DMS153 treated with DMSO at 0.1 percent for 48 hours (cell line): ENCODE measurements at regions not wholly inside any gene's neighbourhood (a gene's known extent, or its start where the extent isn't known, plus 50 kb on each side); places are given as distances from the start of the nearest gene placed in this dataset.
"Not testable (repeated sequence)": the region's sequence is repeated elsewhere in the genome, so short reads cannot be mapped to it uniquely, and the experiment has no call there.

ENCODE experiments used
- DNase-seq: peaks from one replicate; lab custom pipeline; 2025; ENCODE audit not compliant: unreplicated experiment; lab: John Stamatoyannopoulos, UW

DNA sequence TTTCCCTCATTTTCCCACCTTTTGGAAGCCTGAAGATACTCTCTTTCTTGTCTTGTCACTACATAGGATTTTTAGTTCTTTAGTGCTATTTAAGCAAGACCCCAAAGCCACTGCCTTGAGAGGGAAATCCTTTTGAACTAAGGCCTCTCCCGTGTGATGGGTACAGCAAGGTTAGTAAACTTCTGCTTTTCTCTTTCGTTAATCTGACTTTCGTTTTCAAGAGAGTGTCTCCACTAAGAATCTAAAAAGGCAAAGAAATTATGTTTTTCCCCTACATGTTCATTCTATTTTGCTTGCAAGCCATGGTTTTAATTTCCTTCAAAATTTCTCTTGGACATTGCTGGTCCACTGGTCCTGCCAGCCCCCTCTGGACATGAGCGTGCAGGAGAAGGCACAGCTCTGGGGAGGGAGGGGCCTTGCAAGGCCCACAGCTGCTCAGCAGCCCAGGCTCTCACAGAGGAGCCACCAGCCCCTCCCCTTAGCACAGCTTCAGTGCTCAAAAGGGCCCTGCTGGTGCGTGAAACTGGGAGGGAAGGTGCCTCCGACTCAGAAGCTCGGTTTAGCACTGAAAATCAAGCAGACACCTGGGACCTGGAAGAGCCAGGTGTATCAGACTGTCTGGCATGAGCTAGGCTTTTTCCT, 210.9 kb upstream of the GALNT2 start:
- DNase-seq: no peak

DNA sequence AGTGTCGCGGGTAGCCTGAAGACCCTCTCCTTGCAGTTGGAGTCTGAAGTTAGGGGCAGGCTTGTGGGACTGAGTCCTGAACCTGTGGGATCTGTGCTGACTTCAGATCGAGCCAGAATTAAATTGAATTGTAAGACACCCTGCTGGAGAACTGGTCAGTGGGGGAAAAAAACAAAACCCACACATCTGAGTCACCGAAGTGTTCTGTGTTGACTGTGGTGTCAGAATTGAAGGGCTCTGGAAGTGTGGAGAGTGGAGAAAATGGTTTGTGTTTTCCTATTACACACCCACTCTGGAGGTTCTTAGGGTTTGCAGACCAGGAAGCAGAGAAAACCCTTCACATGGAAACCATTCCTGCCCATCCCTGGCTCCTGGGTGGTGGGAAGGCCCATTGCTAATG, 209.5 kb upstream of the GALNT2 start:
- no peak for DNase-seq

DNA sequence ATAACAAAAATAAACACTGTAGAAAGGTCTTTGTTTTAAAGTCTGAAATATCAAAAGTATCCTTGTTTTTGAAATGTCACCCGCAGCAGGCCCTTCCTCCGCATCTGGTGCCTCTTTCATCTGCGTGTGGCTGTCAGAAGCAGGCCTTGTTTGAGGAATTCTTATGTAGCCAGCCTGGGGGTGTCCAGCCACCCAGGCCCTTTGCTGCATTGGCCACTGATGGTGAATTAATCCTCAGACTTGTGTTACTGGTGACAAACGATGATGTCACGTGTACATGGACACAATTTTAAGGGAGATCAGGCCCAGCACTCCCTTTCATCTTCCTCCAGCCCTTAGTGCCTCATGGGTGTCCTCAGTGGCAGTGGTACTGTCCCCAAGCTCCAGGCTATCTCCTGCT, 208.0 kb upstream of the GALNT2 start:
- no peak for DNase-seq

DNA sequence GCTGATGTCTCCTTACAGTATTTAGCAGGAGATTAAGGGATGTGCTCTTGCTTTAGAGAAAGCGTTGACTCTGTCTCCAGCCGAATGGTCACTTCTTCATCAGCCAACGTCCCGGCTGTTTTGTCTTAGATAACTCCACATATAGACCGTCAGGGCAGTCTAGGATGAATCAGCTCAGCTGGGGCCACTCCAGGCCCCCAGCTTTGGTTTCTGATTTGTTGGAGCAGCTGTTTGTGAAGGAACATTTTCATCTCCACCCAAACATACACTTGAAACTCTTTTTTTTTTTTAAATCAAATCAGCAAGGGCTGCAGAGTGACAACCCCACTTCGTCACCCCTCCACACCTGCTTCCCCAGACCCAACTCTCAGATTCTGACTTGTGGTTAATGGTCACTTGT, 206.1 kb upstream of the GALNT2 start:
- no peak for DNase-seq

DNA sequence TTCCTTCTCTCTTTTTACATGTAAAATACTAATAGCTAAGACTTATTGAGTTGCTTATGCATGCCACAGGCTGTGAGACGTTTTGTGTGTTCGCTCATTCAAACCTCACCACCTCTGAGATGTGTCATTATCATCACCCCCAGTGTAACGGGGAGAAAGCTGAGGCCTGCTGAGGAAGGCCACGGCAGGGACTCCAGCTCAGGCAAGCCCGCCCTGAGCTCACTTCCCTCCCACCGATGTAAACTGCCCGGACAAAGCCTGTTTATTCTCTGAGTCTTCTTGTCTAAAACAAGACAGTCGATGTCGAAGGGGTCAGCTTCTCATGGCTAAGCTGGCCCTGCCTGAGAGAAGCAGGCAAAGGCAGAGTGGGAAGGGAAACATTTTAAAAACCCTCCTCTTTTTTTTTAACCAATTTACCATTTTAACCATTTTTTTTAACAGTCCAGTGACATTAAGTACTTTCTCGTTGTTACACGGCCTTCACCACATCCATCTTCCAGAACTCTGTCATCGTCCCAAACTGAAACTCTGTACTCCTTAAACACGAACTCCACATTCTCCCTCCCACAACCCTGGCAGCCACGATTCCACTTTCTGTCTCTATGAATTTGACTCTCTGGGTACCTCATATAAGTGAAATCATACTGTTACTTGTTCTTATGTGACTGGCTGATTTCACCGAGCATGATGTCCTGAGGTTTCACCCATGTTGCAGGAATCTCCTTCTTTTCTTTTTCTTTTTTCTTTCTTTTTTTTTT, 204.8 kb upstream of the GALNT2 start:
- DNase-seq: no peak

DNA sequence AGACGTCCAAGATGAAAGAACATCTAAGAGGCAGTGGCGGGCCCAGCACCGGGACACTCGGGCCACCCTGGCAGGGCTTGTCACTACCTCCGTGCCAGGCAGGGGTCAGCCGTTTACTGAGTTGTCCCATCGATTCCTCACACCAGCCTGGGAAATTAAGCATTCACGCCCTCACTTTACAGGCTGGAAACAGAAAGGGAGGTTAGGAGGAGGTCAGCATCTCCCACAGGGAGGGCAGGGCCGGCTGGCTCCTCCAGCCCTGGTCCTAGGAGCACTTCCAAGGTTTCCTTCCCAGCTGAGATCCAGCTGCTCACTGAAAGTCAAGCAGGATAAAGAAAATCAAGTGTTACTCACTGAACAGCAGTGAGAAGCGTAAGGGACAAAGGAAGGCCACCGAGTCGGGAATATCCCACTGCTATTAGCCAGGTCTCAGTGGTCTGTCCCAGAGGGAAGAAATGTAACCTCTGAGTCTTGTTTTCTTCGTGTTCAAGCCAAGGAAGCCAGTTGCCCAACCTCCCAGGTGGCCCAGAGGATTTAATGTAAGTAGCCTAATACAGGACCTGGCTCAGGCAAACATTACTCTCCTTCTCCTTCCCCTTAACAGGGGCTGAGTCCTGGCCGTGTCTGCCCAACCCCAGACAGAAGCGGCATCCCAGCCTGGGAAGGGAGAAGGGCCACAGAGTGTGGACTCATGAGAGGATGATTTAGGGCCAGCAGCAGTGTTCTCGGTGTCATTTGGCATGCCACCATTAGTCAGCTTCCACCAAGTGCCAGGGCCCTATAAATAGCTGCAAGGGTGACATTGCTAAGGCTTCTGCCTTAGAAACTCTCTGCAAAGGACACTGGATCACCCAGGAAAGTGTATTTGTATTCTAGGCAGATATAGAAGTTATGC, 203.1 kb upstream of the GALNT2 start:
- no peak for DNase-seq

DNA sequence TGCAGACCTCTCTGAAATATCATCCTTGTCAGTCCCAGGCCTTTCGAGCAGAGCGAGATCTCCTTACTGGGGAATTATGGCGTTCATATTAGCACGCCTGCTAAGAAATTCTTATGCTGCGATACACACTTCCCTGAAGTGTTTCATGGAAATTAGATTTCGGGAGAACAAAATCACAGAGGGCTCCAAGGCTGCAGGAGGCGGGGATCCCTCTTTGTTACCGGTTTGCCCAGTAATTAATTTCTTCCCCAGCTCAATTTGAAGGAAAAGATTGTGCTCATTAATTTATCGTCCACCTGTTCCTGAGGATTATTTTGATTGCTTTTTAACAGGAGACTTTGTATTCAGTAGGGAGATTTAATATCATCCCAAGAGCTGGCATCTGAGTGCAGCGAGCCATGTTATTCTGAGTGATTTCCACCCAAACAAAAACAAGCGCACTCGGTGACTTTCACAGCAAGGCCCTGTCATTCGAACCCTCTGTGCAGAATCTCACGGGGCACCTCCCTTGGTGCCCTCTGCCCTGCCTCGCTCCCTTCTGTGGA, 202.3 kb upstream of the GALNT2 start:
- DNase-seq: no peak

DNA sequence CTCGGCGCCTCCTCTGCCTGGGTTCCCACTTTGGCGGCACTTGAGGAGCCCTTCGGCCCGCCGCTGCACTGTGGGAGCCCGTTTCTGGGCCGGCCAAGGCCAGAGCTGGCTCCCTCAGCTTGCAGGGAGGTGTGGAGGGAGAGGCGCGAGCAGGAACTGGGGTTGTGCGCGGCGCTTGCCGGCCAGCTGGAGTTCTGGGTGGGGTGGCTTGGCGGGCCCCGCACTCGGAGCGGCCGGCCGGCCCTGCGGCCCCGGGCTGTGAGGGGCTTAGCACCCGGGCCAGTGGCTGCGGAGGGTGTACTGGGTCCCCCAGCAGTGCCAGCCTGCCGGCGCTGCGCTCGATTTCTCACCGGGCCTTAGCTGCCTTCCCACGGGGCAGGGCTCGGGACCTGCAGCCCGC, 201.7 kb upstream of the GALNT2 start:
- DNase-seq: not testable (repeated sequence)

DNA sequence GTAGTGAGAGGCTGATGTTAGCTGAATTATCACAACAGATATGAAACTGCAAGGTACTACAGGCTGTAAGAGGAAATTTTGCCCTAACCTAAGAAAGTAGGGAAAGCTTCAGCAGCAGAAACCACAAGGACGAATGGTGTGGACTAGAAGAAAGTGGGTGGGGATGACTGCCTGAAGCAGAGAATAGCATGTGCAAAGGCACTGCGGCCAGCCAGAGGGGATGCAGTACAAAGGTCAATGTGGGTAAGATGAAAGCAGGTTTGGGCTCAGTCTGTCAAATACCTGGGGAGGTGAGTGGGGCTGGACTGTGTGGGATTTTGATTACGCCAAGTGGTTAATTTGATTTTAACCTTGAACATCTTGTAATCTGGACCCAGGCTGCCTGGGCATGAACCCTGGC, 199.3 kb upstream of the GALNT2 start:
- no peak for DNase-seq

DNA sequence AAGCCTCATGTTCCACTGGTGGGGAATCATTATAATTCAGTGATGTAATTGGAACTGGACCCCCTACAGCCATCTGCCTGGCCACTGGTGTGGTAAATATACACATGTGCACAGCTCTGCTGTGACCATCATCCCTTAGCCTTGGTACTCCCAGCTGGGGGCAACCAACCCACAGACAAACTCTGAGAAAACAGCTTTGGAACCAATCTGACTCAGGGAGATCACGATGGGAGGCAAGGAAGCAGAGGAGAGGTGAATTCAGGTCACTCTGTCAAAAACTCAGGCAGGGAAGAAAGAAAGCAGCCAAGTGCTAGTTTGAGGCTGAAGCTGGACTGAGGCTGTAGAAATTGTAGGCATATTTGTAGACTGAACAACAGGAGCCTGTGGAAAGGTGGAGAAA, 197.8 kb upstream of the GALNT2 start:
- no peak for DNase-seq

DNA sequence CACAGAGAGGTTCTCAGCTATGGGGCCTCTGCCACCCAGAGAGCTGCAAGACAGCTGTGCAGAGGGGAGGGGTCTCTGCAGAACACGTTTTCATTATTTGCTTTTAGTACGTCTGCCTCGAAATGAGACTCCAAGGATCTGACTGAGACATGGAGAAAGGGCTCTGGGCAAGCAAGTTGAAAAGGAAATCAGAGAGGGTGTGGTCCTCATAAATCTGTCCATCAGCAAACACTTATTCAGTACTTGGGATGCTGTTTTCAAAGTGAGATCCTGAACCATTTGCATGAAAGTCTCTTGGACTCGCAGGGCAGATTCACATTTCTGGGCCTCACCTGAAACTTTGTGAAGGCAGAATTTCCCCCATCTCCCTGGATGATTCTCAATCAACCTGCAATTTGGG, 197.4 kb upstream of the GALNT2 start:
- DNase-seq: no peak

DNA sequence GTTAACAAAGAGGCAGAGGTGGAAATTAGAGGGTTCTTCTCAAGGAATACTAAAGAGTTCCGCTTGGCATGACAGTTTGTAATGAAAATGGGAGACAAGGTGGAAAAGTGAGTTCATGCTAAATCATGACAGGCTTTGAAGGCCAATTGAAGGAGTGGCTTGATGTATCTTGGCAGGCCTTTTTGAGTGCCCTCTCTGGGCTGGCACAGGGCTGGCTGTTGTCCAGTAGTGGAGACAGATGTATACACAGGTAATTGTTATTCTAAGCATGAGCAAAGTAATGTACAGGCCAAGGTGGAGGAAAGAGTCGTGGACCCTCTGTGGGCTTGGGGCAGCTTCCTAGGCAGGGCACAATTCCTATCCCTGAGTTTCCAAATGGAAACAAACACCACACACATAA, 196.7 kb upstream of the GALNT2 start:
- no peak for DNase-seq

DNA sequence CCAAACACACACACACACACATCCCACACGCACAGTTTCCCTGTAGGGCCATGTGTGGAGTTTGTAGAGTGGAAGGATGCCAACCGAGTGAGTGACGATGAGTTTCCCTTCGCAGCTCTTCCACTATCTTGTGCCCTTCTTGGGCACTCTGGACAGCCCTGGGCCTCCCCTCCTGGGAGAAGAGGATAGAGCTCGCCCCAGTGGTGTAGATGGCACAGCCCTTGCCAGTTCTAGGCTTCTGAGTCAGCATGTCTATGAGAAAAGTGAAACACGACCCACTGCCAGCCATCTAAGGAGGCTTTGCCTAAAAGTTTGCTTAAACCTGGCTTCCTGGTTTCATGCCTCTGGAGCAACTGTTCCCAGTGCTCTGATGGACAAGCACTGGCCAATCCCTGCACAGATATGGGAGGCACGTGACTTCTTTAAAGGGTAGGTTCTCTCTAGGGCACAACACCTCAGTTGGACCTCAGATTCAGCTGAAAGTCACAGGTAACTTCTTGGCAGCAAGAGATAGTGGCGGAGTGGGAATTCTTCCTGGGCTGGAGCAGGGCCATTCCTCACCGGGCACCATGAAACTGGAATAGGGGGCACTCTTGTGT, 195.9 kb upstream of the GALNT2 start:
- no peak for DNase-seq

DNA sequence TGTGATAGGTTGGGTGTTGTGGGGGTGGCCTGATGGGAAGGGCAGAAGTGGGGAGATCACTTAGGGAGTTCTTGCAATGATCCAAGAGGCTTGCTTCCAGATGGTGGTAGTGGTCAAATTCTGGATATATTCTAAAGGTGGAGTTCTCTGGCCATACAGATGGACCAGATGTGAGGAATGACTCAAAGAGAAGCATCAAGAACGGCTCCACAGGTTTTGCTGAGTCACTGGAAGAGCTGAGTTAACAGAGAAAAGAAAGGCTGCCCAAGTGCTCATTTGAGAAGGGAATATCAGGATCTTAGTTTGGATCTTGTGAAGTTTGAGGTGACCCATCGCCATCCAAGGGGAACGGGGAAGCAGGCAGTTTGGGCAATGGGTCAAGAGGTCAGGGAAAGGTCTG, 192.9 kb upstream of the GALNT2 start:
- no peak for DNase-seq

DNA sequence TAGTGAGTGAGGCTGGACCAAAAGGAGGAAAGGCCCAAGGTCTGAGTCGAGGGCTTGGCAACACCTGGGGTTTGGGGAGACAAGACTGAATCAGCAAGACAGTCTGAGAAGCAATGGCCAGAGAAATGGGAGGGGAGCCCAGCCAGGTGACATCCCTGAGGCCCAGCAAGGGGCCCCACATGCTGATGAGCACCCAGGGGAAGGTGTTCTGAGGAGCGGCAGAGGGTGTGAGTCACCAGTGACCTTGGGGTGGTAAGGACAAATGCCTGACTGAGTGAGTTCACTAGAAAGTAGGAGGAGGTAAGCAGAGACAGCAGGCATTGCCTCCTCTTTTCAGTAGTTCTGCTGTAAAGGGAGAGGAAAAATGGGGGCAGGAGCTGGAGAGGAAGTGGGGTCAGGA, 192.4 kb upstream of the GALNT2 start:
- no peak for DNase-seq

DNA sequence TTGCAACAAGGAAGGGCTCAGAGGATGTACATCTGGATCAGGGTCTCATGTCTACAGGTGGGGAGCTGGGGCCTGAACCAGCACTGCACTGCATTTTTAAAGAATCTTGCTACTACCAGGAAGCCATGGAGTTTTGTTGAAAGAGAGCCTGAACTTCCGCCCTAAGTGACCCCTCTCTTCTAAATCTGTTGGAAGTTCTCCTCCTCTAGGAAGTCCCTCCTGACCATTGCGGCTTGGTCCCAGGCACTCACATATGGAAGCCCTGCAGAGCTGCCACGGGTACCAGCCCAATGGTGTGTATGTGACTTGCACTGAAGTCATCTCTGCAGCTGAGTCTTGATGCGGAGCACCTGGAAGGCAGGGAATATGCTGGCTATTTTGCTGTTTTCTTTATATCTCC, 192.0 kb upstream of the GALNT2 start:
- DNase-seq: no peak

DNA sequence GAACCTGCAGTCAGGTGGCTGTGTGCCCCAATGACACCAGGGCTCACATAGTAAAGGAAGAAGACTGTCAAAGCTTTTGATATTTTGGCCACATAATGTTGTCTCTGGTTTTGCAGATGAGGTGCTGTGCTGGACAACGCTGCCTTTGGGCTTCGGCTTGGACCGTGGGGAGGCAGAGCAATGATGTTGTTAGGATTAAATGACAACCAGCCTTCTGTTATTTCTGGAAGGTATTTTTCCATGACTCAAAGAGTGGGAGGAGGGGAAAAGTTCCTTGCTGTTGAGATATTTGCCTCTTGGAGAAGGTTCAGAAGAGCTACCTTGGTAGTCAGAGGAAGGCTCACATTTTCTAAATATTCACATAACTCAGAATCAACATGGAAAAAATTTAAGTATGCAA, 187.3 kb upstream of the GALNT2 start:
- no peak for DNase-seq

DNA sequence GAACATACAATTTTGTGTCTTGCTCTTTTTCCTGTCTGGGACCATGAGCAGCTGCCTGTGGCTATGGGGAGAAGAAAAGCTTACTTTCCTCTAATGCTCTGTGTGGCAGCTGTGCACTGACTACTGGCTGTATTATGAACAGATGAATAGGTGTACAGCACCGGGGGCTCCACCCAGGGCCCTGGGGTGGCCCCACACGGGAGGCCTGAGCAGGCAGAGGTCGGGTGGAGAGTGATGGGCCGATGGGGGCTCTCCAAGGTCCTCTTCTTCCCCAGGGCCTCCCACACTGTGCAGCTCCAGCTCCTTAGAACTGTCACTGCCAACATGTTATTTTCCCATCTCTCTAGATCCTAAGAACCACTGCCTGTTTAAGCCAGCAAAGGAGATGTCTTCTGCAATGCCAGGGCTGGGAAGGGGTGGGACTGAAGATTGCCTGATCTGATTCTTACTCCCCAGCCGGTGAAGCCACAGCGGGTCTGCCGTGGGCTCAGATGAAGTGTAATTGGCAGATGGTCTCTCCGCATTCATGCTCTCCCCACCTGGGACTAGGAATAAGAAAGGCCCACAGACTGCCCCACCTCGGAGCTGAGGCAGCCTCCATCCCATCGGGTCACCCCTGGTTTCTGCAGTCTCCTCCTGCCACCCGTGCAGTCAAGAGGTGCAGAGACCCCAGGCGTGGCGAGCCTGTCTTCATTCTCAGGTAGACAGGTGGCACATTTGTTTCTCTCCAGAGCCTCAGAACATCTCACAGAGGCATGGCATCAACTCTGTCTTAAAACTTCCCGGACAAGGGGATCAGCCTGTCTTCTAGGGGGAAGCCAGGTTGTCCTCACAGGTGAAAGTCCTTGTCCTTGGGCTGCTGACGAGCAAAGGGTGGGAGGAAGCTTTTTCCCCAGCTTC, 186.5 kb upstream of the GALNT2 start:
- DNase-seq: no peak

DNA sequence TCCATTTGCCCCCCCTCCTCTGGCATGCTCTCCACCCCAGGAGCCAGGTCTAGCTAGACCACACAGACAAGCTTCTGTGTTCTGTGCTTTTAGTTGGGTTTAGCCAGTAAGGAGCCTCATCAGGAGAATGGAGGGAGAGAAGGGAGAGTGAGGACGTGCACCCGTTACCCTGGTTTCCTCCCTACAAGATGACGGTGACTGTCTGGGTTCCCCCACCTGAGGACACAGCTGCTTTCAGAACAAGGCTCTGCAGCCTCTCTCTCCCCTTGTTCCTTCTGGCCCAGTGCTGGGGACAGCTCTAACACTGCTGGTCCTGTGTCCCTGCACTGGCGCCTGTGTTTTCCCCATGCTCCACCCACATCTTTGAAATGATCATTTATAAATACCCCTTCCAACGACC, 184.4 kb upstream of the GALNT2 start:
- DNase-seq: no peak

DNA sequence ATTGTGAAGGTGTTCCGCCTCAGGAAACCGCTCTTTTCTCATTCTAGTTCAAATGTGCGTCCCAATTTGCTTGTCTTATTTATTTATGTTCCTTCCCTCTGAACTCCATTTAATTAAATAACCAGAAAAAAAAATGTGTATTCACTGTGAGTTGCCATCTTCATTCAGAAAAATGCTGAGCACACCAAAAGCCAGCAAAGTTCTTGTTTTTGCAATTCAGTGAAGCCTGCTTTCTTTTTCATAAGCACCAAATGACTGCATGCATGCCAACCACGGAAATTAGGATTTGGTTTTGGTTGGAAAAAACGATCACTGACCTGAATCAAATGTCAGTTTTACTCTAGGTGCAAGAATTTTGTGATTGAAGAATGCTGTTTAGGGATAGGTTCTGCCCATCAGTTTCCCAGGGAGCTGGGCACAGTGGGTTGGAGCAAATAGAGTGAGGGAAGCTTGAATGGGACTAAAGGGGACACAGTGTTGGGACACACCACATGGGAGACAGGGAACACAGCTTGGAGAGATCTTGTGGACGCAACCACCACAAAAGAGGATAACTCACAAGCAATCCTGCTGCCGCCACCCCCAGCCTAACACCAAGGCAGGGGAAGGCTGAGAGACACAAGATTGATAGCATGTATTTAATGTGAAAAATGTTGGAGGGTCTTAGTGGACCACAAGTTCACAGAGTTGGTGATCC, 183.4 kb upstream of the GALNT2 start:
- DNase-seq: no peak
